ENCODE measurements at regions not wholly inside any gene's neighbourhood (a gene's known extent, or its start where the extent isn't known, plus 50 kb on each side); places are given as distances from the start of the nearest gene placed in this dataset.

GRCh38 chr2:15787535-15788454 is 152.6 kb upstream of the MYCN start:
- TF ChIP-seq TAF1 (IDR thresholded peaks at IDR 0.05; ENCODE audit: borderline replicate concordance, insufficient read depth, low read length) (no peak), POLR2AphosphoS5 (IDR thresholded peaks at IDR 0.05; ENCODE audit: low read depth, low read length) (no peak), FOXP2 (optimal IDR thresholded peaks at IDR 0.05; ENCODE audit: borderline replicate concordance, extremely low read depth, extremely low read length, insufficient read depth) (no peak), REST (IDR thresholded peaks at IDR 0.05; ENCODE audit: insufficient read depth in 1 of 2, low read depth in 2 of 2, low read length in 2 of 2) (no peak), SIN3A (IDR thresholded peaks at IDR 0.05; ENCODE audit: borderline replicate concordance, insufficient read depth, low read length) (no peak)

- TF ChIP-seq SIN3A (IDR thresholded peaks at IDR 0.05; ENCODE audit: borderline replicate concordance, insufficient read depth, low read length): no peak
- TF ChIP-seq REST (IDR thresholded peaks at IDR 0.05; ENCODE audit: insufficient read depth in 1 of 2, low read depth in 2 of 2, low read length in 2 of 2): no peak
- no peak for TF ChIP-seq POLR2AphosphoS5 (IDR thresholded peaks at IDR 0.05; ENCODE audit: low read depth, low read length)
- TF ChIP-seq TAF1 (IDR thresholded peaks at IDR 0.05; ENCODE audit: borderline replicate concordance, insufficient read depth, low read length): no peak
- no peak for TF ChIP-seq FOXP2 (optimal IDR thresholded peaks at IDR 0.05; ENCODE audit: borderline replicate concordance, extremely low read depth, extremely low read length, insufficient read depth)
Measured at GRCh38 chr2:15788455-15788829, 151.9 kb upstream of the MYCN start.

GRCh38 chr2:15788830-15789229 is 151.5 kb upstream of the MYCN start:
- no peak for TF ChIP-seq POLR2AphosphoS5 (IDR thresholded peaks at IDR 0.05; ENCODE audit: low read depth, low read length)
- TF ChIP-seq SIN3A (IDR thresholded peaks at IDR 0.05; ENCODE audit: borderline replicate concordance, insufficient read depth, low read length): no peak
- no peak for TF ChIP-seq REST (IDR thresholded peaks at IDR 0.05; ENCODE audit: insufficient read depth in 1 of 2, low read depth in 2 of 2, low read length in 2 of 2)
- TF ChIP-seq TAF1 (IDR thresholded peaks at IDR 0.05; ENCODE audit: borderline replicate concordance, insufficient read depth, low read length): no peak
- no peak for TF ChIP-seq FOXP2 (optimal IDR thresholded peaks at IDR 0.05; ENCODE audit: borderline replicate concordance, extremely low read depth, extremely low read length, insufficient read depth)

- TF ChIP-seq TAF1 (IDR thresholded peaks at IDR 0.05; ENCODE audit: borderline replicate concordance, insufficient read depth, low read length) (no peak), REST (IDR thresholded peaks at IDR 0.05; ENCODE audit: insufficient read depth in 1 of 2, low read depth in 2 of 2, low read length in 2 of 2) (no peak), SIN3A (IDR thresholded peaks at IDR 0.05; ENCODE audit: borderline replicate concordance, insufficient read depth, low read length) (no peak), FOXP2 (optimal IDR thresholded peaks at IDR 0.05; ENCODE audit: borderline replicate concordance, extremely low read depth, extremely low read length, insufficient read depth) (no peak), POLR2AphosphoS5 (IDR thresholded peaks at IDR 0.05; ENCODE audit: low read depth, low read length) (no peak)
Measured at GRCh38 chr2:15789381-15790062, 150.8 kb upstream of the MYCN start.
